Activated naive CD8-positive, alpha-beta T cell treated with anti-CD3 and anti-CD28 coated beads, Interleukin-2, amount 50 U/mL, for 24 hours (primary cell): ENCODE measurements at regions not wholly inside any gene's neighbourhood (a gene's known extent, or its start where the extent isn't known, plus 50 kb on each side); places are given as distances from the start of the nearest gene placed in this dataset.

Experiments used
- ATAC-seq: fragments of 150-1000 bp; cut with Tn5 transposase; one replicate; pipeline ENCODE4 v1.10.0; 2021
- DNase-seq: peaks from one replicate; pipeline ENCODE4 v3.0.0; 2021
- H3K27ac Mint-ChIP-seq: one replicate; pipeline ENCODE4 v1.8.0; 2021; ENCODE audit warnings: mild to moderate bottlenecking, mixed read lengths
- H3K27me3 Mint-ChIP-seq: one replicate; pipeline ENCODE4 v1.8.0; 2021; ENCODE audit warnings: mixed read lengths
- H3K36me3 Mint-ChIP-seq: one replicate; pipeline ENCODE4 v1.8.0; 2021; ENCODE audit warnings: low read depth, mixed read lengths
- H3K4me1 Mint-ChIP-seq: one replicate; pipeline ENCODE4 v1.8.0; 2021; ENCODE audit warnings: mixed read lengths
- H3K4me3 Mint-ChIP-seq: one replicate; pipeline ENCODE4 v1.8.0; 2021; ENCODE audit warnings: mild to moderate bottlenecking, moderate library complexity, mixed read lengths
- H3K9me3 Mint-ChIP-seq: one replicate; pipeline ENCODE4 v1.8.0; 2021; ENCODE audit warnings: mixed read lengths

GRCh38 chr22:48534395-48534958 lies 1293.2 kb downstream of the BRD1 start:
- Mint-ChIP-seq H3K4me3 (no peak overlapping the region), H3K27ac (no peak overlapping the region), H3K36me3 (no peaks in the 10 kb centered on the region), H3K27me3 (no peaks in the 10 kb centered on the region), H3K4me1 (no peaks in the 10 kb centered on the region), H3K9me3 (no peaks in the 10 kb centered on the region)
- ATAC-seq (no peak), DNase-seq (no peak)

DNA sequence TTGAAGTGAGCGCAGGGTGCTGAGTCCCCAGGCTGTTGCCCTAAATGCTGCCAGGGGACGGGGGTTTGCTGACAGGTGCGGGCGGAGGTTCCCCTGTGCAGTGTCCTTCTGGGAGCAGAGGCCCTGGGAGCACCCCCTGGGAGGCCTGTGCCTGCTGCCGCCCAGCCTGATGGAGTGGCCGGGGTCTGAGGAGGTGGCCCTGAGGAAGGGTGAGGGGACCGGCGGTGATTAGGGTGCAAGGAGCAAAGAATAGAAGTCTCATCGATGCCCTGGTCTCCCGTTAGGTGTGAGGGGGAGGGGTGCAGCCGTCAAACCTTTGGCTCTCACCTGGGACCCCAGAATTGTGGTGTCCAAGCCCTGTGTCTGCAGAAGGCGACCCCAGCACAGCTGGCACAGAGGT lies 1294.7 kb downstream of the BRD1 start:
- no peak overlapping the region for H3K4me3 Mint-ChIP-seq
- no peaks in the 10 kb centered on the region for H3K36me3 Mint-ChIP-seq
- no peaks in the 10 kb centered on the region for H3K27me3 Mint-ChIP-seq
- no peaks in the 10 kb centered on the region for H3K9me3 Mint-ChIP-seq
- no peak overlapping the region for H3K27ac Mint-ChIP-seq
- no peaks in the 10 kb centered on the region for H3K4me1 Mint-ChIP-seq
- ATAC-seq (no peak), DNase-seq (no peak)

- Mint-ChIP-seq H3K27me3 (no peaks in the 10 kb centered on the region), H3K36me3 (no peaks in the 10 kb centered on the region), H3K9me3 (no peaks in the 10 kb centered on the region), H3K4me1 (no peaks in the 10 kb centered on the region), H3K4me3 (no peak overlapping the region), H3K27ac (no peak overlapping the region)
- ATAC-seq (no peak), DNase-seq (no peak)
Observed at GRCh38 chr22:48531761-48532435, 1295.8 kb downstream of the BRD1 start.

DNA sequence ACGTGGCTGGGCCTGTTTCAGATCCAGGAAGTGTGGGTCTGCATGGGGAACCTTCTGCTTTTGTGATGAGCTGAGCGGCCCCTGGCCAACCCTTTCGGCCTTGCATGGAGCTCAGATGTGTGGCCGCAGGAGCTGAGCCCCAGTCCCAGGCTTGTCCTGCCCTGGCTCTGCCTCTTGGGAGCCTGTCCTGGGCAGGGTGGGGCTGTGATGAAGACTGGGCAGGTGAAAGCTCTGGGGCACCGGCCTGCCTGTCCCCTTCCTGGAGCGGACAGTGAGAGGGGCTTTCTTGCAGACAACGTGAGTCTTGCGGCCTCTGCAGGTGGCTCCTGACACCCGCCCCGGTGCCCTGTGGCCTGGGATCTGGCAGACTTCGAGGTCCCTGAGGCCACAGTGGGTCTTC lies 1296.6 kb downstream of the BRD1 start:
- ATAC-seq = no peak
- Mint-ChIP-seq H3K9me3 (no peaks in the 10 kb centered on the region), H3K36me3 (no peaks in the 10 kb centered on the region), H3K4me3 (no peak overlapping the region), H3K27me3 (no peaks in the 10 kb centered on the region), H3K4me1 (no peaks in the 10 kb centered on the region), H3K27ac (no peak overlapping the region)
- no peak for DNase-seq

- H3K4me1 Mint-ChIP-seq = no peaks in the 10 kb centered on the region
- no peak for ATAC-seq
- no peak for DNase-seq
- no peaks in the 10 kb centered on the region for H3K27me3 Mint-ChIP-seq
- no peaks in the 10 kb centered on the region for H3K36me3 Mint-ChIP-seq
- H3K4me3 Mint-ChIP-seq = no peak overlapping the region
- H3K9me3 Mint-ChIP-seq = no peaks in the 10 kb centered on the region
- no peak overlapping the region for H3K27ac Mint-ChIP-seq
Observed at GRCh38 chr22:48530666-48531065, 1297.0 kb downstream of the BRD1 start.

DNA sequence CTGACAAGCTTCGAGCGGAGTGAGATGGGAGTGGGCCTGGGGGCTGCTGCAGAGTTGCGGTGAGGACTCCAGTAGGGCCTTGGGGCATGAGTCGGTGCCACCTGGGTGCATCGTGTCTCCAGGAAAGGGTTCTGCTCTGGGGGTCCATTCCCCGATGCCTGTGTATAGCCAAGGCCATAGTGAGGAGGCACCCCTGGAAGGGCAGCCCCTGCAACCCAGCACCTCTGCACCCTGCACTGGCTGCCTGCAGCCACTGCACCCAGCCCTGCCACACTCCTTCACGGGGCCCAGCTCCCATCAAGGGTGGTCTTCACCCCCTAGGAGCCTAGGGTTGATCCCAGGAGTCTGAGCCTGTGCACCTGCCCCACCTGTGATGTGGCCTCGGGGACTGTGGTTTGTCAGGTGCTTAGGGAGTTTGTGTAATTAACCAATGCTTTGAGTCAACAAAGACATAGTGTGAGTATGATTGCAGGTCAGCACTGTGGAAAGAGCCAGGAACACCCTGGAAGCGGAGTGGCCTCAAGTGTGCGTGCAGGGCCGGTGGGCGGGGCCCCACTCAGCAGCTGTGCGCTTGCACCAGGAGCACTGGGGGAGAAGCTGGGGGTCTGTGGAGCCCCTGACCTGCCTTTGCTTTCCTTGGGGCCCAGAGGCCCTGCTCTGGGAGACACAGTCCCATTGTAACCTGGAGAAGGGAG lies 1299.3 kb downstream of the BRD1 start:
- H3K27me3 Mint-ChIP-seq = no peaks in the 10 kb centered on the region
- no peaks in the 10 kb centered on the region for H3K36me3 Mint-ChIP-seq
- ATAC-seq = no peak
- no peak overlapping the region for H3K27ac Mint-ChIP-seq
- no peak overlapping the region for H3K4me3 Mint-ChIP-seq
- DNase-seq = no peak
- H3K9me3 Mint-ChIP-seq = no peaks in the 10 kb centered on the region
- H3K4me1 Mint-ChIP-seq = no peaks in the 10 kb centered on the region

DNA sequence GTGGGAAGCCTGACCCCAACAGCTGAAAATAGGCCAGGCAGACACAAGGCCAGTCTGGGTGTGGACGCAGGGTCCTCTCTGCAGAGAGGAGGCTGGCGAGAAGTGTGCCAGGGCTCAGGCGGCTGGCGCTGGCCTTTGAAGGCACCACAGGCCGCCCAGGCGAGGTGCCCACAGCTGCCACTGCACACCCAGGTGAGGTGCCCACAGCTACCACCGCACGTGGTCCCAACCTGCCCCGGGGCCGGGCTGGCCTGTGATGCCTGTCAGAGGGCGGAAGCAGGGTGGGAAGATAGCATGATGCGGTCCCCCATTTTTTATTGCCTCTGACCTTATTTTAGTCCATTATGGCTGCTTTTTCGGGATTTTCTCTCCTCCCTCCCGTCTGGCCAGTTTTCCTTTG lies 1303.9 kb downstream of the BRD1 start:
- Mint-ChIP-seq H3K4me1 (no peaks in the 10 kb centered on the region), H3K9me3 (no peaks in the 10 kb centered on the region)
- no peak for ATAC-seq

GRCh38 chr22:48523091-48523490 lies 1304.6 kb downstream of the BRD1 start:
- DNase-seq (no peak), ATAC-seq (no peak)

More for the DNA sequence above, 1303.9 kb downstream of the BRD1 start:
- H3K27me3 Mint-ChIP-seq = no peaks in the 10 kb centered on the region
- no peak for DNase-seq
- H3K27ac Mint-ChIP-seq = no peak overlapping the region
- no peak overlapping the region for H3K4me3 Mint-ChIP-seq
- H3K36me3 Mint-ChIP-seq = no peaks in the 10 kb centered on the region

GRCh38 chr22:48522271-48522670 lies 1305.4 kb downstream of the BRD1 start:
- H3K4me1 Mint-ChIP-seq = no peaks in the 10 kb centered on the region
- no peaks in the 10 kb centered on the region for H3K36me3 Mint-ChIP-seq
- H3K27me3 Mint-ChIP-seq = no peaks in the 10 kb centered on the region
- H3K4me3 Mint-ChIP-seq = no peak overlapping the region
- DNase-seq (no peak), ATAC-seq (no peak)
- no peak overlapping the region for H3K27ac Mint-ChIP-seq
- H3K9me3 Mint-ChIP-seq = no peaks in the 10 kb centered on the region

More at GRCh38 chr22:48523091-48523490, 1304.6 kb downstream of the BRD1 start:
- Mint-ChIP-seq H3K27ac (no peak overlapping the region), H3K4me1 (no peaks in the 10 kb centered on the region), H3K36me3 (no peaks in the 10 kb centered on the region), H3K27me3 (no peaks in the 10 kb centered on the region), H3K4me3 (no peak overlapping the region), H3K9me3 (no peaks in the 10 kb centered on the region)

GRCh38 chr22:48520884-48521588 lies 1306.6 kb downstream of the BRD1 start:
- H3K27me3 Mint-ChIP-seq = no peaks in the 10 kb centered on the region
- no peaks in the 10 kb centered on the region for H3K4me1 Mint-ChIP-seq
- H3K36me3 Mint-ChIP-seq = no peaks in the 10 kb centered on the region
- no peak overlapping the region for H3K27ac Mint-ChIP-seq
- ATAC-seq = no peak
- no peaks in the 10 kb centered on the region for H3K9me3 Mint-ChIP-seq
- no peak for DNase-seq
- H3K4me3 Mint-ChIP-seq = no peak overlapping the region

GRCh38 chr22:48520207-48520606 lies 1307.5 kb downstream of the BRD1 start:
- Mint-ChIP-seq H3K4me3 (no peak overlapping the region), H3K27me3 (no peaks in the 10 kb centered on the region), H3K9me3 (no peaks in the 10 kb centered on the region), H3K36me3 (no peaks in the 10 kb centered on the region), H3K27ac (no peak overlapping the region), H3K4me1 (no peaks in the 10 kb centered on the region)
- ATAC-seq = no peak
- DNase-seq = no peak

DNA sequence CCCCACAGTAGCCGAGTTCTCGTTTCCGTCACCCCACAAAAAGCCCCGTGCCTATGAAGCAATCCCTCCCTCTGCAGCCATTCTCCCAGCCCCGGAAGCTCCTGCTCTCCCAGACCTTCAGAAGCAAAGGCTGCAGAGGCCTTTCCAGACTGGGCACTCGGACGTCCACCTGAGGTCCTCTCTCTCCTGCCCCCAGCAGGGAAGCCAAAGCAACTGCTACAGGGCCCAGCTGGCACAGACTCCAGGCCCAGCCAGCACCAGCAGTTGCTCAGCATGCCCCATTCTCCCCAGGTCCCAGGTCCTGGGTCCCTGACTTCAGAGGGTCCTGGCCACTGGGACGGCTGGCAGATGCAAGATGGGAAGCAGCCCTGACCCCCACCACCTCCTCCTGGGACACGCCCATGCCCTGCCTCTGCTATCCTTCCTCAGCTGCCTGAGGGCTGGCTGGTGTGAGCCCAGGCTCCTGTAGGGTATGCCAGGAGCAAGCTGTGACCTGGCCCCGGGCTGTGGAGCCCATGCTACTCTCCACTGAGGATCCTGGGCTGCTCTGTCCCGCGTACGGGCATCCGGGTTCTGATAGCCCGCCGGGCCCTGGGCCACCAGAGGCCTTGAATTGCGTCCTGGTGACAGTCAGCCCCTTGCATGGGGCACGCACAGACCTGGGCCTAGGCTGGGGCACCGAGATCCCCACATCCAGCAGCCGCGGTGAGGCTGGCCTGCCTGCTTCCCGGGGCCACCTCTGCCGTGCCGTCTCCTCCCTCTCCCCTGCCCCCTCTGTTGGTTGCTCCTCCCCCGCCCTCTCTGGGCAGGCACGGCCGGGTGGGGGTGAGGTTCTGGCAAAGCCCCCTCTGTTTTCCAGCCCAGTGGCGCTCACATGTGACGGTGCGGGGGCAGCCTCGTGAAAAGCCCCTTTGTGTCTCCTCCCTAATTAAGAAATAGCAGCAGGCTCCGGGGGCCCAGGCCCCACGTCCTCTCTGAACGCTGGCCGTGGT lies 1310.3 kb downstream of the BRD1 start:
- no peak overlapping the region for H3K27ac Mint-ChIP-seq
- ATAC-seq (no peak), DNase-seq (no peak)
- no peaks in the 10 kb centered on the region for H3K9me3 Mint-ChIP-seq
- H3K4me3 Mint-ChIP-seq = no peak overlapping the region
- H3K27me3 Mint-ChIP-seq = no peaks in the 10 kb centered on the region
- H3K36me3 Mint-ChIP-seq = no peaks in the 10 kb centered on the region
- no peaks in the 10 kb centered on the region for H3K4me1 Mint-ChIP-seq

GRCh38 chr22:48516571-48516970 lies 1311.1 kb downstream of the BRD1 start:
- DNase-seq (no peak), ATAC-seq (no peak)
- no peaks in the 10 kb centered on the region for H3K27me3 Mint-ChIP-seq
- H3K9me3 Mint-ChIP-seq = no peaks in the 10 kb centered on the region
- no peak overlapping the region for H3K27ac Mint-ChIP-seq
- no peaks in the 10 kb centered on the region for H3K36me3 Mint-ChIP-seq
- H3K4me1 Mint-ChIP-seq = no peaks in the 10 kb centered on the region
- no peak overlapping the region for H3K4me3 Mint-ChIP-seq

DNA sequence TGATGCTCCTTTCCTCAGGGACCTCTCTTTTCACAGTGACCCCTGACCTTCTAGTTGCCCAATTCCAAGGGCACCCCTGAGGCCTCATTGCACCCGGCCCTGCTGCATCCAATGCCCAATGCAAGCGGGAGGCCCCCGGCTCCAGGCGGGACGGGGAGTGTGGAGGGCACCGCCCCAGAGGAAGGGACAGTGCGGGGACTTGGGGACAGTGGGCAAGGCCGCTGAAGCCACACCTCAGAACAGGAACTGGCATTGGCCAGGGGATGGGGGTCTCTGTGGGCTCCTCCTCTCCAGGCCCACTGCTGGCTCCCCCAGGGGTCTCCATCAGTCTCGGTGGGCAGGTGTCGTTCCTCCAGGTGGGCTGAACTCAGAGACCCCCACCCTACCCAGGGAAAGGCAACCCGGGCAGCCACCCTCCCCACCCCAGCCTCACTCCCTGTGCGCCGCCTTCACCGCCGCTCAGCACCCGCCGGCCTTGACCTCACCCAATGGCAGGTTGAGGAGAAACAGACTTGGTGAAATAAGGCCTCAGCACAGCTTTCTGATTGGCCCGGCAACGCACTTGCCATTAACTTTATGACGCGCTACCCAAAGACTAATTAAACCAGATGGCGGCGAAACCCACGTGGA lies 1312.0 kb downstream of the BRD1 start:
- H3K27me3 Mint-ChIP-seq = no peaks in the 10 kb centered on the region
- DNase-seq = no peak
- H3K4me3 Mint-ChIP-seq = no peak overlapping the region
- no peaks in the 10 kb centered on the region for H3K9me3 Mint-ChIP-seq
- no peak for ATAC-seq
- H3K4me1 Mint-ChIP-seq = no peaks in the 10 kb centered on the region
- H3K36me3 Mint-ChIP-seq = no peaks in the 10 kb centered on the region
- no peak overlapping the region for H3K27ac Mint-ChIP-seq
